Upper lobe of right lung (tissue), 1 donor: ENCODE measurements at regions not wholly inside any gene's neighbourhood (a gene's known extent, or its start where the extent isn't known, plus 50 kb on each side); places are given as distances from the start of the nearest gene placed in this dataset.

Source experiments
- ATAC-seq: fragments of 200-7000 bp; cut with Tn5 transposase; one replicate; pipeline ENCODE4 v1.9.1; 2020; ENCODE audit warnings: mild to moderate bottlenecking, moderate library complexity
- DNase-seq: peaks from one replicate; pipeline ENCODE4 v3.0.0-alpha.2; 2020
- H3K27ac ChIP-seq: fragments of 200-600 bp; one replicate; pipeline ENCODE4 v1.8.0; 2022
- H3K27me3 ChIP-seq: fragments of 200-600 bp; one replicate; pipeline ENCODE4 v1.8.0; 2022; ENCODE audit warnings: mild to moderate bottlenecking
- H3K36me3 ChIP-seq: fragments of 200-600 bp; one replicate; pipeline ENCODE4 v1.8.0; 2022
- H3K4me1 ChIP-seq: fragments of 200-600 bp; one replicate; pipeline ENCODE4 v1.8.0; 2022
- H3K4me3 ChIP-seq: fragments of 200-600 bp; one replicate; pipeline ENCODE4 v1.8.0; 2022; ENCODE audit warnings: mild to moderate bottlenecking
- H3K9me3 ChIP-seq: fragments of 200-600 bp; one replicate; pipeline ENCODE4 v1.8.0; 2022
- intact Hi-C: fragments of 100-400 bp; cut with DNase I; formaldehyde crosslinking; loops from one replicate; pipeline ENCODE4 v1.11.0; 2022
- TF ChIP-seq, protein P1 (sequence below): fragments of 200-600 bp; IDR thresholded peaks from one replicate; pipeline ENCODE4 v1.8.0; 2022; ENCODE audit warnings: antibody characterized with exemption
- donor health status: DM: no; HTN: yes; CAD: no; lungs with severe emphysema.

DNA sequence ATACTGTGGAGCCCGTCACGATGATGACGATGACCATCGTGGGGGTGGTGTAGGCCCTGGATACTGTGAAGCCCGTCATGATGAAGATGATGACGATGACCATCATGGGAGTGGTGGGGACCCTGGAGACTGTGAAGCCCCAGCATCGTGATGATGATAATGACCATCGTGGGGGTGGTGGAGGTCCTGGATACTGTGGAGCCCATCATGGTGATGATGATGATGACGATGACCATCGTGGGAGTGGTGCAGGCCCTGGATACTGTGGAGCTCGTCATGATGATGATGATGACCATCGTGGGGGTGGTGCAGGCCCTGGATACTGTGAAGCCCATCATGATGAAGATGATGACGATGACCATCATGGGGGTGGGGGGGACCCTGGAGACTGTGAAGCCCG, 81.0 kb upstream of the SALL3 start:
- Histone ChIP-seq H3K27me3 (no peaks in the 10 kb centered on the region), H3K4me3 (no peak overlapping the region), H3K9me3 (no peaks in the 10 kb centered on the region), H3K36me3 (no peaks in the 10 kb centered on the region), H3K4me1 (no peaks in the 10 kb centered on the region), H3K27ac (no peak overlapping the region)
- intact Hi-C loops: no loop called here
- DNase-seq (no peak), ATAC-seq (no peak)
- TF ChIP-seq, protein P1, sequence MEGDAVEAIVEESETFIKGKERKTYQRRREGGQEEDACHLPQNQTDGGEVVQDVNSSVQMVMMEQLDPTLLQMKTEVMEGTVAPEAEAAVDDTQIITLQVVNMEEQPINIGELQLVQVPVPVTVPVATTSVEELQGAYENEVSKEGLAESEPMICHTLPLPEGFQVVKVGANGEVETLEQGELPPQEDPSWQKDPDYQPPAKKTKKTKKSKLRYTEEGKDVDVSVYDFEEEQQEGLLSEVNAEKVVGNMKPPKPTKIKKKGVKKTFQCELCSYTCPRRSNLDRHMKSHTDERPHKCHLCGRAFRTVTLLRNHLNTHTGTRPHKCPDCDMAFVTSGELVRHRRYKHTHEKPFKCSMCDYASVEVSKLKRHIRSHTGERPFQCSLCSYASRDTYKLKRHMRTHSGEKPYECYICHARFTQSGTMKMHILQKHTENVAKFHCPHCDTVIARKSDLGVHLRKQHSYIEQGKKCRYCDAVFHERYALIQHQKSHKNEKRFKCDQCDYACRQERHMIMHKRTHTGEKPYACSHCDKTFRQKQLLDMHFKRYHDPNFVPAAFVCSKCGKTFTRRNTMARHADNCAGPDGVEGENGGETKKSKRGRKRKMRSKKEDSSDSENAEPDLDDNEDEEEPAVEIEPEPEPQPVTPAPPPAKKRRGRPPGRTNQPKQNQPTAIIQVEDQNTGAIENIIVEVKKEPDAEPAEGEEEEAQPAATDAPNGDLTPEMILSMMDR: no peak

DNA sequence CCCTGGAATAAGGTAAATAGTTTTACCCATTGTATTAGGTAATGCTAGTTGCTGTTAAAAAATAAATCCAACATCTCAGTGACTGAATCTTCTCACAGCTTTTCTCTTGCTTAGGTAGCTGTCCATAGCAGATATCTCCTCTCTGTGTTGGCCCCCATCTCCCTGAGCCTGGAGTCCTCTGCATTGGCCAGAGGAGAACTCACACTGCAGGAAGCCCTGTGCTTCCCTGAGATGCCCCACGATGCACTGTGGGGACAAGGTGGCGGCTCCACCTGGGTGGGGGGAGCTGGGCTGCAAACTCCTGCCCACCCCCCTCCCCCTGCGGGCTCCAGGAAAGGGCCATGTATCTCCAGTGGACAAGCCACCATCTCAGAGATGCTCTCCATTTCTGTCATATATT, 80.4 kb upstream of the SALL3 start:
- H3K9me3 ChIP-seq: no peaks in the 10 kb centered on the region
- no peak for ATAC-seq
- TF ChIP-seq, protein P1: no peak
- no peak overlapping the region for H3K4me3 ChIP-seq
- no peaks in the 10 kb centered on the region for H3K27me3 ChIP-seq
- intact Hi-C loops: no loop called here
- no peaks in the 10 kb centered on the region for H3K4me1 ChIP-seq
- no peak overlapping the region for H3K27ac ChIP-seq
- no peak for DNase-seq
- H3K36me3 ChIP-seq: no peaks in the 10 kb centered on the region

DNA sequence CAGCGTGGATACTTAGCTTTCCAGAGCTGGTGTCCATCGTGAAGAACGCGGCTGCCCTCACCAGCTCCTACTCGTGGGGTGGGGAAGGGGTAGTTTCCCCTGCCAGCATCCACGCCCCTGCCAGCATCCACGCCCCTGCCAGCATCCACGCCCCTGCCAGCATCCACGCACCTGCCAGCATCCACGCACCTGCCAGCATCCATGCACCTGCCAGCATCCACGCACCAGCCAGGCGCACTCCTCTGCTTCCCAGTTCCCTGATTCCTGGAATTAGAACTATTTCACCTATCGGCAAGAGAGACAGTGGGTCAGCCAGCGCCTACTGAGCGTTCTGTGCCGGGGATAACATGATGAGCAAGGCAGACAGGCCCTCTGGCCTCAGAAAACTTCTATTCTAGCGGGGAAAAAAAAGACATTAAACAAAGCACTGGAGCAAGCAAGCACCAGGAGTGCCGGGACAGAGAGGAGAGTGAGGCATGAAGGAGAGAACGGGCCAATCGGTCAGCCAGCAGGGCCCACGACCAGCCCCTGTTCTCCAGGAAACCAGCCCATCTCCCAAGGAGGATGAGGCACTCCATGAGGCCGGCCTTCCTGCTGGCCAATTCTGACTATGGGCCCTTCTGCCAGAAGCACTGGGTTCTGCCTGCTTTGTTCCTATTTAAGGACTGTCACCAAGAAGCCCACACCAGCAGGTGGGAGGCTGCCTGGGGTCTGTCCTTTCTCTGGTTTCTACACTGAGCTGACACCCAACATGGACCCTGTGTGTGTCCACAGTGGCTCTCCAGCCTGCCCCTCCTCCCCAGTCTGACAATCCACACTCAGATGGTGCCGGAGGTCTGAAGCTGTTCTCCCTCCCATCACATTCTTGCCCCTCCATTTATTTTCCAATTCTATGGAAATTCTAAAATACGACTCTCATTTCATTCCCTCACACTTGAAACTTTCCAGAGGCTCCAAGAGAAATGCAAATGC, 78.4 kb upstream of the SALL3 start:
- no peaks in the 10 kb centered on the region for H3K9me3 ChIP-seq
- H3K36me3 ChIP-seq: no peaks in the 10 kb centered on the region
- TF ChIP-seq, protein P1: no peak
- DNase-seq (no peak), ATAC-seq (no peak)
- no peaks in the 10 kb centered on the region for H3K27me3 ChIP-seq
- intact Hi-C loops: no loop called here
- H3K4me3 ChIP-seq: no peak overlapping the region
- no peak overlapping the region for H3K27ac ChIP-seq
- no peaks in the 10 kb centered on the region for H3K4me1 ChIP-seq

DNA sequence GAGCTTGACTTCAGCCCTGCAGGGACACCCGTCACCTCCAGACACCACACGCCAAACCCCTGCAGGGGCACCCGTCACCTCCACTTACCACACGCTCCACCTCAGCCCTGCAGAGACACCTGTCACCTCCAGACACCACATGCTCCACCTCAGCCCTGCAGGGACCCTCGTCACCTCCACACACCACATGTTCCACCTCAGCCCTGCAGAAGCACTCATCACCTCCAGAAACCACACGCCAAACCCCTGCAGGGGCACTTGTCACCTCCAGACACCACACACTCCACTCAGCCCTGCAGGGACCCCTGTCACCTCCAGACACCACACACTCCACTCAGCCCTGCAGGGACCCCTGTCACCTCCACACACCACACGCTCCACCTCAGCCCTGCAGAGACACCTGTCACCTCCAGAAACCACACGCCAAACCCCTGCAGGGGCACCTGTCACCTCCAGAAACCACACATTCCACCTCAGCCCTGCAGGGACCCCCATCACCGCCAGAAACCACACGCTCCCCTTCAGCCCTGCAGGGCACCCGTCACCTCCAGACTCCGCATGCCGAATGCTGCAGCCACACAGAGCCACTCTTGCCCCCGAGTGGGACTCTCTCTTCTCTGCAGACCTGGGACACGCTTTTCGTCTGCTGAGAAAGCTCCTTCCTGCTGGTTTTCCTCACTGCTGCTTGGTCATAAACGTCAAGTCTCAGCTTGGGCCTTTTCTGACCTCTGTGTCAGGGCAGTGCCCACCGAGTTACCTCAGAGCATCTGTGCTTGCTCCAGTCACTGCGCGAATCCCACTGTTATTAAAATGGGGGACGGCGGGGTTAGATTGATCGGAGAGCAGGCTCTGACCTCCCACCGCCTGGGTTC, 77.5 kb upstream of the SALL3 start:
- TF ChIP-seq, protein P1: no peak
- Histone ChIP-seq H3K4me1 (no peaks in the 10 kb centered on the region), H3K27me3 (no peaks in the 10 kb centered on the region), H3K4me3 (no peak overlapping the region), H3K9me3 (no peaks in the 10 kb centered on the region), H3K27ac (no peak overlapping the region), H3K36me3 (no peaks in the 10 kb centered on the region)
- intact Hi-C loops: no loop called here
- DNase-seq (peak; percentile 27), ATAC-seq (no peak)

DNA sequence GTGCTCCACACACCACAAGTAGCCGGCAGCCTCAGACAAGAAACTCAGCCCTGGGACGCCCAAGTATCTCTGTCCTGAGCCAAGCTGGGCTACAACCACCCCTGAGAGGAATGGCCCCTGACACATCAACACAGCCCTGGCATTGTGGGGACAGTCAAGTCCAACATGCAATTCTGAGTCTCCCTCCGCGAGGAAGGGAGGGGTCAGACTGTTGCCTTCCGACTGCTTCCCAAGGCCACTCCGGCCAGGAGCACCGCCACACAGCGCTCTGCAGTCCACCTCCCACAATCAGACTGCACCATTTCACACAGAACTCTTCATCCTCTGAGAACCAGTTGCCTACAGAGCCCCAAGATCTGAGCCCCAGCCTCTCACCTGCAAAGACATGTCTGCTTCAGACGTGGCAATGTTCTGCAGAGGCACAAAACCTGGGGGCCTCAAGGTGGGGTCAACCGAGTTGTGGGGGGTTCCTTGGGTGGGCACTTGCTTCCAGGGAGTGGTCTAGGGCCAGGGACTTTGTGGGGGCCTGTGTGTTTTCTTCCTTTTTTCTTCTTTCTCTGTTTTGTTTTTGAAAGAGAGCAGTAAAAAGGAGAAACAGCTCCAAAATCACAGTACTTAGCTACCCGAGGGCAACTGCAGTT, 76.7 kb upstream of the SALL3 start:
- intact Hi-C loops: no loop called here
- H3K27ac ChIP-seq: no peak overlapping the region
- H3K4me3 ChIP-seq: no peak overlapping the region
- no peaks in the 10 kb centered on the region for H3K4me1 ChIP-seq
- no peak for ATAC-seq
- DNase-seq: peak; percentile 40
- H3K27me3 ChIP-seq: no peaks in the 10 kb centered on the region
- H3K9me3 ChIP-seq: no peaks in the 10 kb centered on the region
- H3K36me3 ChIP-seq: no peaks in the 10 kb centered on the region
- TF ChIP-seq, protein P1: no peak
